RPMI7951 (cell line): ENCODE measurements at regions not wholly inside any gene's neighbourhood (a gene's known extent, or its start where the extent isn't known, plus 50 kb on each side); places are given as distances from the start of the nearest gene placed in this dataset.

Experiments
- DNase-seq: peaks from one replicate; pipeline ENCODE4 v3.0.0-alpha.2; 2012; ENCODE audit warnings: low read depth

DNA sequence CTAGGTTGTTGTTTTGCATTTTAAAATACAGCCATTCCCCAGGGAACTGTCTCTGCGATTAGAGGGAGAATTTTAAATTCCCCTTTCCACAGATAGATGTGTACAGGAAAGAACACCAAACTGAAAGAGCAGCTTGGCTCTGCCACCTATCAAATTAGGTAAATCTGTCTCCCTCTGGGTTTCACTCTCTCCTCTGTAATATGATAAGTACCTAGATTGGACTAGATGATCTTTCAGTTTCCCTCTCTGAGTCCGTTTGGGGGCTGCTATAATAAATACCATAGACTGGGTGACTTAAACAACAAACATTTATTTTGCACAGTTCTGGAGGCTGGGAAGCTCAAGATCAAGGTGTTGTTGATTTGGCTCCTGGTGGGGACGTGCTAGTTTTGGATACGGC lies 186.0 kb downstream of the KIF20B start:
- no peak for DNase-seq

DNA sequence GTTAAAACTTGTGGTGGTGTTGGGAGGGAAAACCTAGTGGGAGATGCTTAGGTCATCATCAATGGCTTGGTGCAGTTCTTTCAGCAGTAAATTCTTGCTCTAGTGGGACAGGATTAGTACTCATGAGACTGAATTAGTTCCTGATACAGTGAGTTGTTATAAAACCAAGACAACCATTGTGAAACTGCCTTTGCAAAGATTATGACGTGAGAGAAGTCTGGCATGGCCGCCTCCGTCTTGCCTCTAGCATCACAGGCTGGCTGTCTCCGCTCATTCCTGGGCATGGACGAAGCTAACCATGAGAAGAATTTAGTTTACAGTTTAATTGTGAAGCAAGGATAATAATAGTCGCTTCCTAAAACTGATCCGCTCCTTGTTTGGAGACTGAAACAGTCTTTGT lies 186.4 kb downstream of the KIF20B start:
- peak; percentile 36 for DNase-seq

- DNase-seq, result no peak
Measured at GRCh38 chr10:89888321-89889070, 187.1 kb downstream of the KIF20B start.

DNA sequence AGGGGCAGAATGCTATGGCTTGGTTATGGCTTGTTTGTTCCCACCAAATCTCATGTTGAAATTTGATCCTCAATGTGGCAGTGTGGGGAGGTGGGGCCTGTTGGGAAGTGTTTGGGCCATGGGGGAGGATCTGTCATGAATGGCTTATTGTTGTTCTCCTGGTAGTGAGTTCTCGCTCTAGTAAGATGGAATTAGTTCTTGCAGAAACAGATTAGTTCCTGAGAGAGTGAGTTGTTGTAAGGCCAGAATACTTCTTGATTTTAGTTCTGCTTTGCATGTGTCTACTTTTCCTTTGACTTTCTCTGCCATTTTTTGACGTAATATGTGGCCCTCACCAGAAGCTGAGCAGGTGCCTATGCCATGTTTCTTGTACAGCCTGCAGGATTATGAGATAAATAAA lies 188.2 kb downstream of the KIF20B start:
- no peak for DNase-seq

GRCh38 chr10:89891006-89891535 lies 189.7 kb downstream of the KIF20B start:
- DNase-seq, result no peak

- DNase-seq, result peak; percentile 33
Measured at GRCh38 chr10:89894051-89894450, 192.7 kb downstream of the KIF20B start.

DNA sequence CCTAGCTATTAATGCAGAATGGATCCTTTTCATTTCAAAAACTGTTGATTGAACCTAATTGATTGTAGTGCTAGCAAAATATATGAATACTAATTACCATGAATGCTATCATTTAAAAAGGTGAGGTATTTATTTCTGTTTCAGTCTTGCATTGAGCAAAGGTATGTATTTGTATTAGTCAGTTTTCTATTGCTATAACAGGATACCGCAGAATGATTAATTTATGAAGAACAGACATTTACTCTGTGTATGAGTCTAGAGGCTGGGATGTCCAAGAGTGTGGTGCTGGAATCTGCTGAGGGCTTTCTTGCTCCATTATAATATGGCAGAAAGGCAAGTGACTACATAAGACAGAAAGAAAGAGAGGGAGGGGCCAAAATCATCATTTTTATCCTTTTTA lies 199.2 kb downstream of the KIF20B start:
- DNase-seq, result no peak

- no peak for DNase-seq
Measured at GRCh38 chr10:89901895-89902294, 200.5 kb downstream of the KIF20B start.

GRCh38 chr10:89904755-89905154 lies 203.4 kb downstream of the KIF20B start:
- peak; percentile 74 for DNase-seq

- DNase-seq, result no peak
Measured at GRCh38 chr10:89909752-89910151, 208.4 kb downstream of the KIF20B start.

DNA sequence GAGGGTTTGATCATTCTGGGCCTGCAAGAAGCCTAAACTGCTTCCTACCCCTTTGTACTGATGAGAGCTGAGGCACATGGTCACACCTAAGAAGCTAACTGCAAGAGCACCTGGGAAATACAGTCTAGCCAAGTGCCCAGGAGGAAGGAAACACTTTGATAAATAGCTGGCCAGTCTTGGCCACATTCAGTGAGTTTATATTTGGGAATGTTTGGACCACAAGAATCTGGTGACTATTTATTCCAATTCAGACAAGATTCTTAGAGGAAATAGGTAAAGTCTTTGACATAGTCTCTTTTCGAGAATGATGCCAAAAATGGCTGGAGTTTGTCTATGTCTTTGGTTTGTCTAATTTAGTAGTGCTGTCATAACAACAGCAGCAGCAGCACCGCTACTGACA lies 213.6 kb downstream of the KIF20B start:
- DNase-seq, result peak; percentile 48

GRCh38 chr10:89915968-89916367 lies 214.6 kb downstream of the KIF20B start:
- DNase-seq, result no peak

GRCh38 chr10:89916468-89917215 lies 215.3 kb downstream of the KIF20B start:
- peak; percentile 79 for DNase-seq

DNA sequence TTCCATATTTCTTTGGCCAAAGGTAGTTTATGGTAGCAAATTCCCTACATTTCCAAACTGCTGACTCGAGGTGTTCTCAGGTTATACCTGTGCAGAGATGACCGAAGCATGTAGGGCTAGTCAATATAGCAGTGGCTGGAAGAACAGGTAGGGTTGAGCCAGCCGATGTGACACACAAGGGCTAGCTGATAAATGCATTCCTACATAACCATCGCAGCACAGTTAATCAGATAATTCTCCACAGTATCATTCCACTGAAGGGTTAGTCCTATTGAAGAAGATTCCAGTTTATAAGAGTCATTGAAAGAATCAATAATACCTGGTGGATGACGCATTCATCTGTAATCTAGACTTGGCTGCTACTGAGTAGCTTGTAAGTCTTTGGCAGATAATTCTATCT lies 220.0 kb downstream of the KIF20B start:
- peak; percentile 25 for DNase-seq

DNA sequence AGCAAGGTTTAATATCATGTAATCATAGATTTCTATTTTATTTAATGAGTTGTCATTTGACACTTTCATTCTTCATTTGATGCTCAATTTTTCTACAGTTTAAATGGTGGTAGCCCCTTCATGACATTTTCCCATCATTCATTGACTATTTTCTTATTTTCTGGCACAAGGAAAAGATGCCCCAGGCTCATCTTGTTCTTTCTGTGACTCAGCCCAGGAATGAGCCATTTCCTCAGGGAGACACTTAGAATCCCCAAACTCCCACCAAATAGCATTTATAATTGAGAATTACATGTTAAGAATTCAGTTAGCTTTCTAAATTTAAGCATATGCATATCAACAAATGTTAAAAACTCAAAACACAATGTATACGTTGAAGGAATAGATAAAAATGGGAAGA lies 222.3 kb downstream of the KIF20B start:
- peak; percentile 69 for DNase-seq

GRCh38 chr10:89924261-89924660 lies 222.9 kb downstream of the KIF20B start:
- peak; percentile 18 for DNase-seq

GRCh38 chr10:89926736-89927135 lies 225.3 kb downstream of the KIF20B start:
- peak; percentile 22 for DNase-seq

DNA sequence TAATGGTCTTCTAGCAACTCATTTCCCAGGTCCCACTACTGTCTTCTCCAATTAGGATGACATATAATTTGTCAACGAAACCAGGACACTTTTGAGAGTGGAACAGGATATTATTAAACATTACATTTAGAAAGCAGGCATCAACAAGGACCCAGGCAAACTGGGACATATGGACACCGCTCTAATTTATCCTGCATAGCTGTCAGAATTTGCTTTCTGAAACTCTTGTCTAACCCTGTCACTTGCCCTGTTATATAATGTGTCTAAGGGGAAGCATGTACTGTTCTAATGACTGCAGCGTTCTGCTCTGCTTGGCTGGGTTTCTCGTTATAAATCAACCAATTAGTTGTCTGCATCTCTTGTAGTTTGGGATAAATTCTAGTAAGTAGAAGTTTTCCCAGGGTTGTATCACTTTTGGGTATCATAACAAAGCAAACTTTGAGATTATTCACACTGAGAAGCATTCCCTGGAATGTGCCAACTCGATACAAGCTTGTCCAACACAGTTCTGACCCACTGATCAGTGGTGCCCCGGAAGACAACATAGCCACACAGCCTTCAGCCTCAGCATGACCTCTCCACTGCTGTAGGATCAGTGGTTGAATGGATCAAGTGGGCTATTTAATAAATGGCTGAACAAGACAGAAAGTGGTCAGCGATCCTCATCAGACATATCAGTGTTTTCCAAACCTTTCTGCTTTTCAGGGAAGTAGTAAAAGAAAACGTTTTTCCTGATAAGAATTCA lies 228.1 kb downstream of the KIF20B start:
- DNase-seq, result no peak

- DNase-seq, result no peak
Measured at GRCh38 chr10:89937494-89937893, 236.1 kb downstream of the KIF20B start.

DNA sequence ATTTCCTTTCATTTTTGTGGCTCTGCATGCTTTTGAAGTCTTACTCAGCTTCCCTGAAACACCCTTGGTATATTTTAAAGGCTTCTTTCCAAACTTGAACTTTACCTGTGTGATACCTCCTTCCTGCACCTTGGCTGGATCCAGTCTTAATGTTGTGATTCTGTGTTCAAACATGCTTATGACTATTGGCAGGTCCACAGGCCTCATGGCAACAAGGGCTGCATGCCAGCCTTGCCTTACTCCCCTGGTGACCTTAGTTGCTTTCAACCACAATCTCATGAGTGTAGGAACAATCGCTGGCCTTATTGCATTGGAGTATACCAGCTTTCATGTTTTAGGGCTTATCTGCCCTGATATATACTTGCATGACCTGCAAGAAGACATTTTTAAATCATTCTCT lies 238.7 kb downstream of the KIF20B start:
- no peak for DNase-seq

DNA sequence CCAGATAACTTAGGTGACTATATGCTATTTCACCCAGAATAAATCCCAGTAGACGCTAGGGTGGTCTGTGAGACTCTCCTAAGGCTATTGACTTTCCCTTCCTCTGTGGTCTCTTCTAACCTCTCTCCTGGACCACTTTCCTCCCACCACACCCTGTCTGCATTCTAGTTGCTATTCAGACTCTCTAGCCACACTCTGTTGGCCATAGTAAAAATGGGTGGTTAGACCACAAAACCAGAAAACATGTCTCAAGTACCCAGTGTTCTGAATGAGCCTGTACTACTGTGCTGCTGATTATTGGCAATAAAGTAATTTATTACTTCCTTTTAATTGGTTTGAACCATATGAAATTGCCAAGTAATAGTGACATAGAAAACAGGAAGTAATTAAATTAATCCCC lies 240.8 kb downstream of the KIF20B start:
- peak; percentile 51 for DNase-seq

GRCh38 chr10:89944138-89944537 lies 242.7 kb downstream of the KIF20B start:
- no peak for DNase-seq
